NCI-H510A treated with DMSO at 0.1 percent for 48 hours (cell line): ENCODE measurements at regions not wholly inside any gene's neighbourhood (a gene's known extent, or its start where the extent isn't known, plus 50 kb on each side); places are given as distances from the start of the nearest gene placed in this dataset.
"Not testable (repeated sequence)": the region's sequence is repeated elsewhere in the genome, so short reads cannot be mapped to it uniquely, and the experiment has no call there.

Experiments
- DNase-seq: peaks from one replicate; lab custom pipeline; 2025; lab: John Stamatoyannopoulos, UW

DNA sequence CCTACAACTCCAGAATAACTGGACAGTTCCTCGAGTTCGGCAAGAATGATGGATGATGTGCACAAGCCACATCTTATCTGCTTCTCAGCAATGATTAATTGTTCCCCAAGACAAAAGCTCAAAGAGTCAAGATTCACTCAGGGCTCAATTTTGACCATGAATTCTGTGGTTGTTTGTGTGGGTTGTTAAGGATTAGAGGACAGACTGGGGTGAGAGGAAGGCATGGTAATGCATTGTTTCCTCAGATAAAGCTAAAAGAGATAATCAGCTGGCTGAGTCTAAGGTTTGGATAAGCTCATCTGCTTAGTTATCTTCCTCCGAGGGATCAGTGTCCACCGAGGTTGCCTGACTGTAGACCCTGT lies 161.0 kb downstream of the CPEB2 start:
- DNase-seq, result no peak

- DNase-seq, result no peak
Observed at GRCh38 chr4:15164571-15164970, 162.3 kb downstream of the CPEB2 start.

GRCh38 chr4:15167743-15168142 lies 165.5 kb downstream of the CPEB2 start:
- no peak for DNase-seq

- DNase-seq, result no peak
Observed at GRCh38 chr4:15168759-15169158, 166.5 kb downstream of the CPEB2 start.

- no peak for DNase-seq
Observed at GRCh38 chr4:15171725-15172124, 169.4 kb downstream of the CPEB2 start.

DNA sequence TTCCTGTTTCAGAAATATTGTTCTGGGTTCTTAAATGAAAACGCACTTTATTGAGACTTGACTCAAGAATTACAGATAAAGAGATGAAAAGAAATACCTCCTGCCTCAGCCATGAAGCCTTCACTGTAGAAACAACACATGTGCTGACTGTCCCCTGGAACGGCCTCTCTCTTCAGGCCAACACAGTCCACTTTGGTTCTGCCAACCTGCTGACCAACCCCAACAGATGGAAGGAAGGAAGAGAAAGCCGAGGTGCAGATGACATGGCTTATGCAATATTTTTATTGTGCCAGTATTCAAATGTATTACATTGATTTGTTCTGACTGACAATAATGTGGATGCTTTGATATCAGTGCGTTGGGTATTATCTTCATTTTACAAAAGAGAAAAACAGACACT lies 171.0 kb downstream of the CPEB2 start:
- no peak for DNase-seq

GRCh38 chr4:15174168-15174567 lies 171.9 kb downstream of the CPEB2 start:
- not testable (repeated sequence) for DNase-seq

GRCh38 chr4:15179842-15180241 lies 177.6 kb downstream of the CPEB2 start:
- not testable (repeated sequence) for DNase-seq

- DNase-seq, result no peak
Observed at GRCh38 chr4:15182600-15183220, 180.4 kb downstream of the CPEB2 start.

DNA sequence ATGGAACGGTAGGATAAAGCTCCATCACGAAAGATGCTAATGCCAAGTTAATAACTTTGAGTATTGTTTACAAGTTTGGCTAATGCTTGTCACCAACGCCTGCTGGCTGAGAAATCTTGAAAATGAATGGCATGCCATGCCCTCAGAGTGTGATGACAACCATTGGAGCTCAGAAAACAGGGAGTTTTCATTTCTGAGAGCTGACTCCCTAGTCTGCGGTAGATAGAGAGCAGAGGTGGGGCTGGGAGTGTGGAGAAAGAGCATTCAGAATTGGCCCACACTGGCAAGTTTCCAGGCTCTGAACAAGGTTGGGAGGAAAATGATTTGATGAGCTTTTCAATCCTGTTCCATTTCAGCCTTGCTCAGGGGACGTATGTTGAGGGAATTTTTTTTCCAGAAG lies 183.9 kb downstream of the CPEB2 start:
- DNase-seq, result no peak

DNA sequence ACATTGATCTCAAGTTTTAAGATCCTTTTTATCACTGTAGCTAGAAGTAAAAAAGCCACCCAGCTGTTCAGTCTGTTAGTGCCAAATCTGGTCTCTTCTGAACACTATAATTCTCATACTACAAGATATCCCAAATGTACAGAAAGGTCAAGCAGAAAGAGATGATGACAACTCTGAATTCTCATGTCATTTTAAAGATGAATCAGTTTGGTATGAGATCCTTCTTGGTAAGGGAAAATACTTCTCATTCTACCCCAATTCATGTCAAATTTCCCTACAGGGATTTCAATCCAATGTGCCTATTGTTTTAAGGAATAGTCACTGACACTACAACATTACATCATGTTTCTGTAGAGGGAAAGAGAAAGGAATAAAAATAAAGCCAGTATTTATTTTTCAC lies 184.5 kb downstream of the CPEB2 start:
- no peak for DNase-seq

DNA sequence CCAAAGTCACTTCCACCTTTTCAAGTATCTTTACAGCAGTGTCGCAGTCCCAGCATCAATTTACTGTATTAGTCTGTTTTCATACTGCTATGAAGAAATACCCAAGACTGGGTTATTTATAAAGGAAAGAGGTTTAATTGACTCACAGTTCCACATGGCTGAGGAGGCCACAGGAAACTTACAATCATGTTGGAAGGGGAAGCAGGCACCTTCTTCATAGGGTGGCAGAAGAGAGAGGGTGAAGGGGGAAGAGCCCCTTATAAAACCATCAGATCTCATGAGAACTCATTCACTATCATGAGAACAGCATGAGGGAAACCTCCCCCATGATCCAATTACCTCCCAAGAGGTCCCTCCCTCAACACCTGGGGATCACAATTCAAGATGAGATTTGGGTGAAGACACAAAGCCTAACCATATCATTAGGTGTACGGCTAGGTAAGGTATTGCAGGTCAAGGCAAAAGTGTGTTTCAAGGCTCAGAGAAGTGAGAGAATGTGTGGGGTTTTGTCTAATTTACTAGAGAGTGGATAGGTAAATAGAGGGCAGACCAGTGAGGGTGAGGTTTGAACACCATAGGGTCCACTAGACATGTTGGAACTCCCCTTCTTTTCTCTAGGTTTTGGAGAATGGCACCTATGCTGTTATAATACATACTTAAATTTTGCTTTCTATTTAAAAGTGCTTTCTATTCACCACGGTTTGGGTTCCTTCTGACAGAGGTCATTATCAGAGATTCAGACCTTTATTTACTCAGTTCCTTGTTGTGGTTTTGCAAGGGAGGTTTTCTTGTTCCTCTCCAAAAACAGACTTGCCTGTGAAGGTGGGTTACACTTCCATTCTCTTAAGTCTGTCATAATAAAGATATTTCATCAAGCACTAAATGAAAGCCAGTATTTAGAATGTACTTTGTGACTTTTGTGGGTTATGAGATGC lies 186.6 kb downstream of the CPEB2 start:
- no peak for DNase-seq

GRCh38 chr4:15194520-15194919 lies 192.2 kb downstream of the CPEB2 start:
- no peak for DNase-seq

- no peak for DNase-seq
Observed at GRCh38 chr4:15197005-15197404, 194.7 kb downstream of the CPEB2 start.

DNA sequence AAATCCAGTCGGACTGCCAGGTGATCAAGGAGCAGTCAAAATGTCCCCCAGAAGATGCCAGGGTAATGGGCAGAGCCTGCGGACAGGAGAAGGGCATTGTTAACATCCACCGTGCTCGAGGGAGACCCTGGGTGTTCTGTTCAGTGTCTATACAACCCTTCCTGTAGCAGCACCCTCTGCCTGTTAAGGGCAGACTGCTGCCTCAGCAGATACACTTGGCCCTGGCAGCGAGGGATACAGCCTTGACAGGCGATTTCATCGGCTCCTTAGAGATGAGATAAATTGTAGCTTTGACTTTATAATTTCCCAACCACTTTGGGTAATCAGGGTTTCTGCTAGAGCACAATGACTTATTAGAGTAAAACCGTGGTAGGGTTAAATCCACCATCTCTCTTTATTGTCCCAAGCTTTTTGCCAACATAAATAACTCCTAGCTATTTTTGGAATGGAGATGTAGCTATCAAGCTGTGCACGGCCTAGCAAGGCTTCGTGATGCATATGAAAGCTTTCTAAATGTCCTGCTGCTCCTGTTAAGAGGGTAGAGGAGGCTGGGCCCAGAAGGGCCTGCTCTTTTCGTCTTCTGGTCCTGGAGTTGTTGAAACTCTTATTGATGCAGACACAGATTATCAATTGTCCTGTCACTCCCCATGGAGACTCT lies 195.9 kb downstream of the CPEB2 start:
- no peak for DNase-seq

DNA sequence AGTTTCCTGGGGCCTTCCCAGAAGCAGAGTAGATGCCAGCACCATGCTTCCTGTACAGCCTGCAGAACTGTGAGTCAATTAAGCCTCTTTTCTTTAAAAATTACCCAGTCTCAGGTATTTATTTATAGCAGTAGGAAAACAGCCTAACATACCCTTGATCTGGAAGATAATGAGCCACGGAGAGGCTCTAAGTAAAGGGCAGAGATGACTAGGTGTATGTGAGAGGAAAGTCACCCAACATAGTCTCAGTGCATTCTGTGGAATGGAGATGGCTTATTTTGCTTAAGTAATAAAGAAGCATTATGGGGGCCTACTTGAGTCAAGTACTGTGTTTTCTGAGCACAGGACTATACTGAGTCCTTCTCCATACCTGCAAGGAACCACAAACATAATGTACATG lies 199.5 kb downstream of the CPEB2 start:
- no peak for DNase-seq

- no peak for DNase-seq
Observed at GRCh38 chr4:15202481-15202880, 200.2 kb downstream of the CPEB2 start.

DNA sequence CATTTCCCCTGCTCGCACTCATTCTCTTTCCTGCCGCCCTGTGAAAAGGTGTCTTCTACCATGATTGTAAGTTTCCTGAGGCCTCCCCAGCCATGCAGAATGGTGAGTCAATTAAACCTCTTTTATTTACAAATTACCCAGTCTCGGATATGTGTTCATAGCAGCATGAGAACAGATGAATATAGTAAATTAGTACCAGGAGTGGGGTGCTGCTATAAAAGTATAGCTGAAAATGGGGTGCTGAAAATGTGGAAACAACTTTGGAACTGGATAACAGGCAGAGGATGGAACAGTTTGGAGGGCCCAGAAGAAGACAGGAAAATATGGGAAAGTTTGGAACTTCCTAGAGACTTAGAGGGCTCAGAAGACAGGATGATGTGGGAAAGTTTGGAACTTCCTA lies 204.2 kb downstream of the CPEB2 start:
- DNase-seq, result not testable (repeated sequence)

GRCh38 chr4:15213302-15213970 lies 211.2 kb downstream of the CPEB2 start:
- no peak for DNase-seq

- DNase-seq, result no peak
Observed at GRCh38 chr4:15215109-15215508, 212.7 kb upstream of the C1QTNF7 start.

- no peak for DNase-seq
Observed at GRCh38 chr4:15226203-15226602, 201.6 kb upstream of the C1QTNF7 start.
